ENCODE measurements at regions not wholly inside any gene's neighbourhood (a gene's known extent, or its start where the extent isn't known, plus 50 kb on each side); places are given as distances from the start of the nearest gene placed in this dataset.

GRCh38 chr11:56843816-56844215, 95.3 kb upstream of the OR9G4 start:
- TF ChIP-seq CTCF (optimal IDR thresholded peaks at IDR 0.05 in 1 of 3, IDR thresholded peaks at IDR 0.05 in 1 of 3, conservative IDR thresholded peaks at IDR 0.05 in 1 of 3; ENCODE audit: extremely low read depth in 1 of 3, insufficient read depth in 2 of 3, low read length in 3 of 3) (no peak), EZH2 (IDR thresholded peaks at IDR 0.05; ENCODE audit: low read length) (no peak)

Data from keratinocyte (primary cell).